ENCODE measurements at regions not wholly inside any gene's neighbourhood (a gene's known extent, or its start where the extent isn't known, plus 50 kb on each side); places are given as distances from the start of the nearest gene placed in this dataset.

DNA sequence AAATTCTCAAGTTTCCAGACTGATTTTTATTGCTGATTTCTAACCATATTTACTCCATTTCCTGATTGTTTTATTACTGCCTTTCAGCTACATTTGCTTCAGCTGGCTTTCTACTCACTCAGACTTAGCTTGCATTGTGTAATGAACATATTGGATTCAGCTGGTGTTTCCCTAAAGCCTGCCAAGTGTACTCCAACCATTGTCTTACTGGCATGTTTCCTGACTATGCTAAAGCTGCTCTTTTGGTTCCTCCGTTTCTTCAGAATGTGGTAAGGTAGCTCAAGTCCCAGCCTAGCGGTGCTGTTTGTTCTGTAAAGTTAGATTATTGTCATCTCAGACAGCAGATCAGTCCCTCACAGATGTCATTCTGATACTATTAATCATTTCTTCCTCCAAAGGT, 53.1 kb upstream of the GLRA2 start:
- no peak for DNase-seq (ENCODE audit: low spot score)

DNA sequence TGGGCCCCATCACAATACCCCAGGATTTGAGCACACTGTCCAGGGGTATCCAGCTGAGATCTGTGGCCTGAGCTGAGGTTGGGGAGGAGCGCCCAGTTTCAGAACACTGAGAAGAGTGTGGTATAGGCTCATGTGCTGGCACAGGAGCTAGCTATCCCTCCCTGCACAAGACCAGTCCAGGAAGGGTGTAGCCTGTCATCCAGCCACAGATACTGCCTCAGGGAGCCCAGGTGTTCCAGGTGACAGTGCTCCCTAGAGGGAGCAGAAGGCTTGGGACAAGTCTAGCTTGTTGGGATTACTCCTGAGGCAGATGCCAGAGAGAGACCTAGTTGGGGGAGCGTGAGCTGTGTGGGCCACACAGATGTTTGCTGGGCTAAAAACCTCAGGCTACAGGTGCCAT, 79.6 kb upstream of the GLRA2 start:
- DNase-seq (ENCODE audit: low spot score), result no peak

DNA sequence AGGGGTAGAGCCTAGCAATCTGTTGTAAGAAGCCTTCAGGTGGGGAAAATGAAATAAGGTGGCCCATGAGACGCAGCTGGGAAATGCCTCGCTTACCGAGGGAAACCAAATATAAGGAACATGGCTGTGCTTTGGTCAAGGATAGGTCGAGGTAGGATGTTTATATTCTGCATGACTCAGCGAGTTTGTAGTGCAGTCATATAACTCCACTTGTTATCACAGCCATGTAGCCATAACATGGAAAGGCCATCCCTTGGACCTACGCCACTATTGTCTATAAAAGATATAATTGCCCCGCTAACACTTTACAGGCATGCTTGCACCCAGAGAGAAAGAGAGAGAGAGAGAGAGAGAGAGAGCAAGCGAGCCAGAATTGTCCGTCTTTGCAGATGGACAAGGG, 80.9 kb upstream of the GLRA2 start:
- DNase-seq (ENCODE audit: low spot score), result no peak

DNA sequence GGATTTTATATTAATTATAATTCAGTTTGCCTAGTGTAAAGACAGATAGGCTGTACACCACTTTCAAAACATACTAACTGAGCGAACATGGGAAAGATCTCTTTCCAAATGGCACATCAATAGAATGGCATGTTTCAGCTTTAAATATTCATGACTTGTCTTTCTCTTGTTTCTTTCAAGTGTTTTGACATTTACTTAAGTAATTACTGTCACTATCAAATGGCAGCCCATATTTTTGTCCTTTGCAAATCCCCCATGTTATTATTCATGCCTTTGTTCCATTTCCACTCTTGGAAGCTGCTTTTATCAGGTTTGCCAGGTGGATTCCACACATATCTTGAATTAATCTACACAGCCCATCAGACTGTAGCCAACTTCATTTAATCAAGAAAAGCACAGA, 89.2 kb upstream of the GLRA2 start:
- DNase-seq (ENCODE audit: low spot score), result no peak

DNA sequence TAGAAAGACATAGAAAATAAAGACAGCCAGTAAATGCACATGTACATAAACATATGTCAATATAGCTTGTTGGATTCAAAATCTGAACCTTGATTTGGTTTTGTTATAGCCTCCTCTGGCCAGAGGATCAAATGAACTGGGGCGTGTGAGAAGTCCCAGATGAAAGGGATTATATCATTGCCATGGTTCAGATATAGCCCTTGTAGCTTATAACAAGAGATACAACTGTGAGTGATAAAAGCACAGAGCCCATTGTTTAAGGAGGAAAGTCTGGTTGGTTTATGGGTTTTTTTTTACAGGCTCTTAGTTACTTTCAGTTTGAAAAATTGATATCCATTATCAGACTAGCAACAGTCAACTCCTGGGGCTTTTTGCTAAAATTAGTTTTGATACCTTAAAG, 101.7 kb upstream of the GLRA2 start:
- DNase-seq (ENCODE audit: low spot score), result no peak

DNA sequence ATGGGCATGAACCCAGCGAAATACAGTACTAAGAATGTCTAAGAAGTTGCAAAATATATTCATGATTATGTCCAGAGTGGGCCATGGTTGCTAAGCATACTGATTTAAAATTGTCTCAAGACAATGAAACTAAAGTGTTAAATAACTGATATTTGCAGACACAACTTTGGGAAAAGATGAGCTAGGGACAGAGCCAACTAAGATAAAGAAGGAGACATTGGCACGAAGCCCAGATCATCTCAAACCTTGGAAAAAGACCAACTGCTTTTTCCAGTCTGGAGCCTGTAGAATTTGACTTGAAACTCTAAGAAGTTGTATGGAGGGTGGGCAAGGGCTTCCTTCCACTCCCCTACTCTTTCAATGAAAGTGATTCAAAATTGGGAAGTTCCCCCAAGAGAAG, 108.5 kb upstream of the GLRA2 start:
- no peak for DNase-seq (ENCODE audit: low spot score)

DNA sequence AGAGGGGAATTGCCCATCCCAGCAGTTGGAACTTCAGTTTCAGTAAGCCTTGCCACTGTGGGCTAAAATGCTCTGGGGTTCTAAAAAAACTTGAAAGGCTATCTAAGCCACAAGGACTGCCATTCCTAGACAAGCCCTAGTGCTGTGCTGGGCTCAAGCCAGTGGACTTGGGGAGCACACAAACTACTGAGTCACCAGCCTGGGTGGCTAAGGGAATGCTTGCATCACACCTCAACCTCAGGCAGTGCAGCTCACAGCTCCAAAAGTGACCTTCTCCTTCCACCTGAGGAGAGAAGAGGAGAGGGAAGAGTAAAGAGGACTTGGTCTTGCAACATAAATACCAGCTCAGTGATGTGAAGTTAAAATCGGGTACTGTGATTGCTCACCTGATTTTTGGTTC, 116.7 kb upstream of the GLRA2 start:
- DNase-seq (ENCODE audit: low spot score), result no peak

DNA sequence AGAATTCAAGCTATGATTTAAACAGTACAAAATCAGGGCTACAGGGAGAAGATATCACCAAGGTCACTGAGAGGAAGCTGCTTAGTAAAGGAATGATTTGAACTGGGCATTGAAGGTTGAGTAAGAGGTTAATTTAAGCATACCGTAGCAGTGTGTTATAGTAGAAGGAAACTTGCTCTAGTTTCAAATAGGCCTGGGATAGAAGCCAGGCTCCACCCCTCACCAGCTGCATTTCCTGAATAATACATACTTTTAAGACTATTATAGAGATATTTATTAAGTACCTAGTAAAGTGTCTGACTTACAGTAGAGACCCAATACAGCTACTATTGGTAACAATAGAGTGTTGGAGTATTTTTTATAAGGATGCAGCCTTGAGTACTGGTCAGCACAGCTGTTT, 118.0 kb upstream of the GLRA2 start:
- no peak for DNase-seq (ENCODE audit: low spot score)

DNA sequence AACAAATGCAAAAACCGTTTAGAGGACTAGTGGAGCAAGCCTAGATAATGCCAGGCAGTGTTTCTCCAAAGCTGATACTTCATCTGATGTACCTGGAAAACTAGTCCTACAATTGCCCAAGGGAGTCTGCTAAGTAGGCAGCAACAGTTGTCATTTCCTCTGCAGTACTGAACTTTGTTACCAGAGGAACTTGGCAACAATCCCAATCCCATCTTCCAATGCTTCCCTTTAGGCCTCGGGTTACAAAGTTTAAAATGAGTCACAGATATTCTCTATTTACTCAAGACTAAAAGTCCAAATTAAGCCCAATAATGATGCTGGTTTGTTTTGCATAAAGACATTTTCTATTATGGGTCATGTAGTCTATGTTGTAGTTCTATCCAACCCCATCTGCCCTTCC, 120.0 kb upstream of the GLRA2 start:
- peak; percentile 35 for DNase-seq (ENCODE audit: low spot score)

DNA sequence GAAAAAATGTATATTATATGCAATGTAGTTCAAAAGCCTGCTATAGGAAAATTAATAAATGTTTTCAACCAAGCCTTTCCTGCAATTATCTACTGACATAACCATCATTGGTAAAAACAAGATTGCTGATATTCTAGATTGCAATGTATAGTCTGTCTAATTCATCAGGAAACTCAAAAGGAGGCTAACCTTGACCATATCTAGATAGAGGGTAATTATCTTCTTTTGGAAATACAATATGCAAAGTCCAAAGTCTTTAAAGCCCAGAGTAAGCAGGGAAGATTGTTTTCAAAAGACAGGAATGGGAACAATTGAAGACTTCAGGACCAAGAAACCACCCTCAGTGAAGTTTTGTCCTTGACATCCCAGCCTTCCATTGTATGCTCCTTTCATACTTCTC, 123.1 kb upstream of the GLRA2 start:
- DNase-seq (ENCODE audit: low spot score), result no peak

DNA sequence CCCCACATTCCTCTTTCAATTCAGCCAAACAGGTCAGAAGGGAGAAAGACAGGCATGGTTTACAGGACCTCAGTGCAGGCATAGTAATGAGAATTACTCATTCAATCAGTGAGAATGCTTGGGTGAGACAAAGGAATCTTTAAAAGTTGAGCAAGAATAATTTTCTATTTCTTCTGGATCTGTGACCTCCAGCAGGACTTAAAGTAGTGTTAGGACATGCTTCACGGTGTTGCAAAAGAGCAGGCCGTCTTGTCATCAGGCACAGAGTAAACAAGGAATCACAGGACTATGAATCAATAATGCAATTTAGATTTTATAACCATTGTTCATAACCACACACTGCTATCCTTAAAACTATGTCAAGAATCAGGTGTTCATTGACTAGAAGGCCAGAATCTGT, 130.6 kb upstream of the GLRA2 start:
- peak; percentile 21 for DNase-seq (ENCODE audit: low spot score)

DNA sequence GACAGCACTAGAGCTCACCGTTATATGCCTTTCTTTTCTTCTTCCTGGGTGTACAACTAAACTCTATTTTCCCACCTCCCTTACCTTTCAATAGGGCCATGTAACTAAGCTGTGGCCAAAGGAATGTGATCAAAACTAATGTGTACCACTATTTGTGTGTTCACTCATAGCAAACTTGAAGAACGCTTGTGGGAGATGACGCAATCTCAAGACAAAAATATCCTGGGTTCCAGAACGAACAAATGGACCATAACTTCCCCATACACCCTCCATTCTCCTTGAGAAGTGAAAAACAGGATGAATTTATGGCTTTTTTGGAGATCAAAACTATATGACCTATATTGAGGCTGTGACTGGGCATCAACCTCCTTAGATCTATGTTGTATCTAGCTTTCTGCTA, 139.7 kb upstream of the GLRA2 start:
- no peak for DNase-seq (ENCODE audit: low spot score)

DNA sequence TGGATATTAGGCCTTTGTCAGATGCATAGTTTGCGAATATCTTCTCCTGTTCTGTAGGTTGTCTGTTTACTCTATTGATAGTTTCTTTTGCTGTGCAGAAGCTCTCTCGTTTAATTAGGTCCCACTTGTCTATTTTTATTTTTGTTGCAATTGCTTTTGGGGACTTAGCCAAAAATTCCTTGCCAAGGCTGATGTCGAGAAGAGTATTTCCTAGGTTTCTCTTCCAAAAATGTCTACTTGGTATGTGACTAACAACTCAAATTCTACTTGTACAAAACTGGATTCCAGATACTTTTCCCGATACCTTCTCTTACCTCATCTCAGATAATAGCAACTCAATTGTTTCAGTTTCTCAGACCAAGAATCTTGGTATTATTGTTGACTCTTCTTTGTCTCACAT, 142.4 kb upstream of the GLRA2 start:
- DNase-seq (ENCODE audit: low spot score), result no peak

DNA sequence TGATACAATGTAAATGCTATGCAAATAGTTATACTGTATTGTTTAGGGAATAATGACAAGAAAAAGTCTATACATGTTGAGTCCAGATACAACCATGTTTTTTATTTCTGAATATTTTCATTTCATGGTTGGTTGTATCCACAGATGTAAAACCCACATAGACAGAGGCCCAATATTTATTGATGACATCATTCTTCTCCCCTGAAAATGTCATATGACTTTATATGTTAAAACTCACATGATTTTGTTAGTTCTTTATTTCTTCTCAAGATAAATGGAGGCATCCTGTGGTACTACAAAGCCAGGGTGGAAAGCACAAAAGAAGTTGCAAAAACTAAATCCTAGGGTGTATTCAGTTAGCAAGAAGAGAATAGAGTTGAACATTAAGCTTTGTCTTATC, 149.3 kb upstream of the GLRA2 start:
- no peak for DNase-seq (ENCODE audit: low spot score)

DNA sequence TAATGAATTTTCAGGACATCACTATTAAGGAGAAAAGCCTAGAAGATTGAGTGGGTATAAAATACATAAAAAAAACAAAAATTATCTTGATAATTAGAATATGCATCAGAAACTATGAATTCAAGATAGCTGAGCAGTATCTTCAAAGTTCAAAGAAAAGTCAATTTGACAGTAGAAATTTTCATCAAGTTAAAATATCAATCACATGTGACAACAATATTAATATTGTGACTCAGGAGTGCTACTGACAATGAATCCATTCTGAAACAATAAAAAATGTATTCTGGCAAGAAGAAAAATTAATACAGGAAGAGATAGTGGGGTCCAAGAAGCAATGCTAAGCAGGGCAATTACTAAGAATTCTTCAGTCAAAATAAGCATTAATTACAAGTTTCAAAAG, 151.9 kb upstream of the GLRA2 start:
- no peak for DNase-seq (ENCODE audit: low spot score)

DNA sequence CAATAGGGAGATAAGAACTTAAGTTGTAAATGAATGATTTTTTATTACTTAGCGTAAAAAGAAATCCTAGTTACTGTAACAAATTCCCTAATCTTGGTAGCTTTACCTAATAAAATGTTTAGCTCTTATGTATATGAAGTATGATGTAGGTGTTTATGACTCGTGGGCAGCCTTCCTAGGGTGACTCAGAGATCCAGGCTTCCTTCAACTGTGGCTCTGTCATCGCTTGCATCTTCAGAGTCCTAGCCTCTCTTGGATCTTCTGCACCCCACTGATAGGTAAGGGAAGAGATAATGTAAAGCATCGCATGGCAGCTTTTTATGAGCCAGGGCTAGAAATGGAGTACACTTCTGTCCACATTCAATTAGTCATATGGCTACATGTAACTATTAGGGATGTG, 165.6 kb upstream of the GLRA2 start:
- DNase-seq (ENCODE audit: low spot score), result no peak

DNA sequence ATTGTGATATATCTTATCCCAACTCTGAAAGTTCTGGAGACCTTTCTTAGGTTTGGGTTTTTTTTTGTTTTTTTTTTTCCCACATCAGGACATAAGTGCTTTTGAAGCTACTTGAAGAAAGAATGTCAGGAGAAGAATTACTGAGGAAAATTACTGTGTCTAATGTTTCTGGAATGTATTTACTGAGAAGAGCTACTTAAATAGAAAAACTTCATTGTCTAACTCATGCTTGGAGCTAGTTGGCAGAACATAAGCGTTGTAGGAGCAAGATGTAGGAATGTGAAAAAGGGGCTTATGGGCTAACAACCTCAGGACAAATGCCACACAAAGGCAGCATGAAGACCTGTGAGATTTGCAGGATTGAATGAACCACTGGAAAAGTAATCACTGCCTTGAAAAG, 166.6 kb upstream of the GLRA2 start:
- DNase-seq (ENCODE audit: low spot score), result no peak

DNA sequence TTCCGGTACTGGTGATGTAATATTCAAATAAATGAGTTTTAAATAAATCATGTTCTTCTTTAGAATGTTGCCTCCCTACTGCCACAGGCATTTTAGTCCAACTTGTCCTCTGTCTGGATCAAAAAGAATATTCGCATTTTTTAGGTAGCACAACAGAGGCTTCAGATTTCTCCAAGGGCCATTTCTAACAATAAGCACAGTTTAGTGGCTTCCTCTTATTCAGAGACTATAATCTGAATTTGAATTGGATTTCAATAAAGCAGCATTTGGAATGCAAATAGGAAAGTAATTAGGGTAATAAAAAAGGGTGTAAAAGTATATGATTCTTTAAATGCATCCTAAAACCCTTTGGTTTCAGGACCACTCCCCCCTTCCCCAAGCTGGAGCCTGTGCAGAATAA, 167.9 kb upstream of the GLRA2 start:
- no peak for DNase-seq (ENCODE audit: low spot score)

DNA sequence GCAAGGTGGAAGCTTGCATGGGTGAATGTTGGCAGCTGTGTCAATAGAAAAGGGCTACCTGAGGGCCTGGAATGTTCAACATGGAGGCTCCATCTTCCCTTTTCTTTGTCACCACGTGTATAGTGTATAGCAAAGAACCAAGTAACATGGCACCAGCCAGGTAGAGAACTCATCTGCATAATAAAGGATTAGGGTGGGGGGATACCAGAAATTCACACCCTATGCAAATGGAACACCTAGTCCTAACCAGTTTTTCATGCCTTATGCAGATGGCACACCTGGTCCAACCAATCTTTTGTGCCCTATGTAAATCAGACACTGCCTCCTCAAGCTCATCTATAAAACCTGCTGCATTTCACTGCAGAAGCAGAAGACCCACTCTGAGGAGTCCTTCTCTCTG, 169.6 kb upstream of the GLRA2 start:
- DNase-seq (ENCODE audit: low spot score), result no peak

DNA sequence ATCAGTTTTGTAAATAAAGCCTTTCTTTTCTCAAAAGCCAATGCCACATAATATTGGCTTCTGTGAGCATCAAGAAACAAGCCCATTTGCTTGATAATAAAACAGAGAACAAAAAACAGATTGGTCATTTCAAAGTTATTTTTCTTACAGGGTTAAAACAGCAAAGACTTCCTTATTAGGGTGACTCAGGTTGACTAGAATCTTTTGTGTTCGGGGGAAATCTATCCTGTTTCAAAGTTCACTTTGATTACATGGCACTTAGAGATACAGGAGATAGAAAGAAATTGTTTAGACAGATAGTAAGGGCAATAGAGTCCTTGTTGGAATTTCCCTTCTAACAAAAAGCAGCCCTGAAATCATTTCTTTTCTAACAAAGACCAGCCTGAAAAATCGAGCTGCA, 170.0 kb upstream of the GLRA2 start:
- no peak for DNase-seq (ENCODE audit: low spot score)

DNA sequence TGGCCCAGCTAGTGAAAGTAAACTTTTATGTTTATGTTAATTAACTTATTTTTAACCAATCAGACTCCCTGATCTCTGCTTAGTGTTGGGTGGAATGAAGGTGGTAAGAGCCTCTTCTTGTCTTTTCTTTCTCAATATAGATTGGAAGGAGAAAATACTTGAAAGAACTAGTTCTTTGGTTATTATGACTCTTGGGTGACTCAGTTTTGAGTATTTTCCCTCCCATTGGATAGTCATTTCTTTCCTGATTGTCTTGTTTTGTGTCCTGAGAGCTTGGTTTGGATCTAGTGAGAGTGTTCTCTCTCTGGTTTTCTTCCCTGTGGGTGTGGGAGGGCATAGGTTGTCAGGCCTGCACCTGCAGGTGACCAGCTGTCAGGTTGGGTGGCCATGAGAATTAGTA, 172.0 kb upstream of the GLRA2 start:
- no peak for DNase-seq (ENCODE audit: low spot score)

DNA sequence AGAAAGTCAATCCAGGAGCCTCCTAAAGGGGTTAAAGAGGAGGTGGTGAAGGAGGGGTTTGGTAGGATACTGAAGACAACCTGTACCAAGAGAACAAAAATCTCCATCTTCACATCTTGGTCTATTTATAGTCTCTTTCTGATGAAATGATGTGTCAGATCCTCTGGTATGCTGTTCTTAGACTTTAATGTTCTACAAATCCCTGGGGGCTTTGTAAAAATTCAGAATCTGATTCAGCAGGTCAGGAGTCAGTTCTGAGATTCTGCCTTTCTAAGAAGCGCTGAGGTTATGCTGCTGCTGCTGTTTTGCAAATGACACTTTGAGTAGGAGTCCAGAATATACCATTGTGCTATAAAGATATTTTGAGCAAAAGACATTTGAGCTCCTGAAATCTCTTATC, 172.9 kb upstream of the GLRA2 start:
- DNase-seq (ENCODE audit: low spot score), result no peak

DNA sequence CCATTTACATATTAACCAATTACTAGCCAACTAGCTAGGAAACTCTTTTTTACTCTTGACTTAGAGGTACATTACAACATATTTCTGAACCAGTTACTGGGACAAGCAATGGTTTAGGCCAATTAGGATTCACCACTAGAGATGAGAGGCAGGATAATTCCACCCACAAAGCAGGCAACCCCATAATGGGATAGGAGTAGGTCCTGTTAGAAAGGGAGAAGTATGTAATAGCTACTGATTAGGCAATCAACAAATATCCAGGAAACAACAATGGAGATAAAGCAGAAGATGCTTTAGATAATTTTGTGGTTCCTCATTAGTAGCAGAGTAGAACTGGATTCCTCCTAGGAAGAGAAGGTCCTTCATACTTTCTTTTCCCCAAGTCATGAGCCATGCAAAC, 173.8 kb upstream of the GLRA2 start:
- no peak for DNase-seq (ENCODE audit: low spot score)

DNA sequence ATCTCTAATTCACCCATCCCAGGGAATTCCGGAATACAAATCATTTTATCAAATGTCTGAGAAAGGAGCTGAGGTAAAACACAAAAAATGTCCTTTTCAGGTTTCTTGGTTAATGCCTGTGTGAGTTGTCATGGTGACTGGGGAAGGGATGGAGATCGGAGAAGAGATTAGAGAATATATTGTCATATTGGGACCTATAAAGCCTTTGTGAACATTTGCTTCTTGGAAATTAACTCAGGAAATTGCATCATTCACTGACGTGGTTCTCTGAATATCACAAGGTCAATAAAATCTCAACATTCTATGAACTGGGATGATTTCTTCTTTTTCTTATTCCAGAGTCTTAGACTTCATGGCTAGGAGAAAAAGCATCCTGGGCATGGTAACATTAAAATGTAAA, 174.8 kb upstream of the GLRA2 start:
- DNase-seq (ENCODE audit: low spot score), result no peak

DNA sequence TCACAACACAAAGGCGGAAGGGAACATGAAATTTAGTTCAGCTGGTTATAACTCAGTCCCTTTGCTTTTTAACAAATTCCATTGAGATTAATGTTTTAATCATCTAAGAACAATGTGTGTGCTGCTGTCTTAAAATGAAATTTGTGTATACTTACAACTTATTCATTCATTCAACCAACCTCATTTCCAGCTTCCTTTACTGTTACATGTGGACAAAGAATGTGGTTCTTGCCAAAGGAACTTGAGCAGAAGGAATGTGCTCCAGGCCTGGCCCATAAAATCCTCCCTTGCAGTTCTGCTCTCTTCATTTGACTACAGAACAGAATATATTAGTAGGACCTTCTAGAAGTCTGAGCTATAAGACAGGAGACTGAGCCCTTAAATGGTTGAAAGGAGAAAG, 176.8 kb upstream of the GLRA2 start:
- DNase-seq (ENCODE audit: low spot score), result no peak
